ENCODE measurements at regions not wholly inside any gene's neighbourhood (a gene's known extent, or its start where the extent isn't known, plus 50 kb on each side); places are given as distances from the start of the nearest gene placed in this dataset.
A peak's percentile ranks its signal among the peaks of the same experiment; 100 is the strongest.
"Not testable (repeated sequence)": the region's sequence is repeated elsewhere in the genome, so short reads cannot be mapped to it uniquely, and the experiment has no call there.

GRCh38 chr7:6882321-6882721 is 56.2 kb upstream of the CCZ1B start:
- DNase-seq: not testable (repeated sequence)

- not testable (repeated sequence) for DNase-seq
Measured at GRCh38 chr7:6883756-6884155, 57.7 kb upstream of the CCZ1B start.

GRCh38 chr7:6886198-6886597 is 60.1 kb upstream of the CCZ1B start:
- DNase-seq: no peak

- not testable (repeated sequence) for DNase-seq
Measured at GRCh38 chr7:6888267-6889045, 62.4 kb upstream of the CCZ1B start.

- DNase-seq: no peak
Measured at GRCh38 chr7:6889252-6889812, 63.3 kb upstream of the CCZ1B start.

- peak; percentile 54 to 75 for DNase-seq
Measured at GRCh38 chr7:6902097-6902518, 76.0 kb upstream of the CCZ1B start.

- DNase-seq: not testable (repeated sequence)
Measured at GRCh38 chr7:6903289-6903688, 77.2 kb upstream of the CCZ1B start.

GRCh38 chr7:6903792-6904191 is 77.7 kb upstream of the CCZ1B start:
- DNase-seq: not testable (repeated sequence)

GRCh38 chr7:6917258-6917657 is 91.2 kb upstream of the CCZ1B start:
- no peak for DNase-seq

- peak in 1 of 2 experiments; percentile 4 for DNase-seq
Measured at GRCh38 chr7:6919169-6919568, 93.1 kb upstream of the CCZ1B start.

- not testable (repeated sequence) for DNase-seq
Measured at GRCh38 chr7:6924523-6924922, 98.4 kb upstream of the CCZ1B start.

GRCh38 chr7:6926193-6927174 is 100.4 kb upstream of the CCZ1B start:
- DNase-seq: not testable (repeated sequence)

- not testable (repeated sequence) for DNase-seq
Measured at GRCh38 chr7:6927643-6928042, 101.6 kb upstream of the CCZ1B start.

GRCh38 chr7:6929588-6929987 is 103.5 kb upstream of the CCZ1B start:
- not testable (repeated sequence) for DNase-seq

- DNase-seq: not testable (repeated sequence)
Measured at GRCh38 chr7:6930081-6930635, 104.1 kb upstream of the CCZ1B start.

- not testable (repeated sequence) for DNase-seq
Measured at GRCh38 chr7:6930787-6931186, 104.7 kb upstream of the CCZ1B start.

- DNase-seq: not testable (repeated sequence)
Measured at GRCh38 chr7:6931456-6931855, 105.4 kb upstream of the CCZ1B start.

GRCh38 chr7:6933954-6934632 is 108.0 kb upstream of the CCZ1B start:
- not testable (repeated sequence) for DNase-seq

GRCh38 chr7:6934981-6935380 is 108.9 kb upstream of the CCZ1B start:
- DNase-seq: no peak

GRCh38 chr7:6936626-6937025 is 110.6 kb upstream of the CCZ1B start:
- DNase-seq: not testable (repeated sequence)

GRCh38 chr7:6937746-6938145 is 111.7 kb upstream of the CCZ1B start:
- DNase-seq: not testable (repeated sequence)

GRCh38 chr7:6938284-6938683 is 112.2 kb upstream of the CCZ1B start:
- DNase-seq: not testable (repeated sequence)
